Neural progenitor cell (in vitro differentiated cells): ENCODE measurements at regions not wholly inside any gene's neighbourhood (a gene's known extent, or its start where the extent isn't known, plus 50 kb on each side); places are given as distances from the start of the nearest gene placed in this dataset.

Experiments used
- CTCF ChIP-seq: fragments of 200-600 bp; sonication (generic); IDR thresholded peaks from 2 replicates; pipeline ENCODE4 v1.5.1; 2017; ENCODE audit warnings: antibody characterized with exemption, mild to moderate bottlenecking
- EZH2 ChIP-seq: fragments of 200-600 bp; sonication (generic); IDR thresholded peaks from 2 replicates; pipeline ENCODE4 v1.6.1; 2017; ENCODE audit warnings: antibody characterized with exemption, mild to moderate bottlenecking, moderate library complexity
- EZH2phosphoT487 ChIP-seq: fragments of 200-600 bp; sonication (generic); IDR thresholded peaks from 2 replicates; pipeline ENCODE4 v1.6.1; 2017; ENCODE audit warnings: antibody characterized with exemption

DNA sequence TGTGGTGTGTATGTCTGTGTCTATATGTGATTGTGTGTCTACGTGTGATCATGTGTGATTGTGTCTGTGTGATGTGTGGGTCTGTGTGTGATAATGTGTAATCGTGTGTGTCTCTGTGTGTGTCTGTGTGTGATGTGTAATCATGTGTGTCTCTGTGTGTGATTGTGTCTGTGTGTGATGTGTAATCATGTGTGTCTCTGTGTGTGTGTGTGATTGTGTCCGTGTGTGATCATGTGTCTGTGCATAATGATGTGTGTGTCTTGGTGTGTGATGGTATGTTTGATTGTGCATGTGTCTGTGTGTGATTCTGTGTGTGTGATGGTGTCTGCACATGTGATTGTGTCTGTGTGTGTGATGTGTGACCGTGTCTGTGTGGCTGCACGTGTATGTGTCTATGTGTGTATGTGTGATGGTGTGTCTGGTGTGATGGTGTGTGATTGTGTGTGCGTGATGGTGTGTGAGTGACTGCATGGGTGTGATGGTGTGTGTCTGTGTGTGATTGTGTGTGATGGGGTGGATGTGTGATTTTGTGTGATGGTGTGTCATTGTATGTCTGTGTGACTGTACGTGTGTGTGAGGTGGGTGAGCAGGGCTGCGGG lies 78.9 kb downstream of the RTP5 start:
- TF ChIP-seq CTCF, result no peak
- no peak for TF ChIP-seq EZH2
- no peak for TF ChIP-seq EZH2phosphoT487
